ENCODE measurements at regions not wholly inside any gene's neighbourhood (a gene's known extent, or its start where the extent isn't known, plus 50 kb on each side); places are given as distances from the start of the nearest gene placed in this dataset.

DNA sequence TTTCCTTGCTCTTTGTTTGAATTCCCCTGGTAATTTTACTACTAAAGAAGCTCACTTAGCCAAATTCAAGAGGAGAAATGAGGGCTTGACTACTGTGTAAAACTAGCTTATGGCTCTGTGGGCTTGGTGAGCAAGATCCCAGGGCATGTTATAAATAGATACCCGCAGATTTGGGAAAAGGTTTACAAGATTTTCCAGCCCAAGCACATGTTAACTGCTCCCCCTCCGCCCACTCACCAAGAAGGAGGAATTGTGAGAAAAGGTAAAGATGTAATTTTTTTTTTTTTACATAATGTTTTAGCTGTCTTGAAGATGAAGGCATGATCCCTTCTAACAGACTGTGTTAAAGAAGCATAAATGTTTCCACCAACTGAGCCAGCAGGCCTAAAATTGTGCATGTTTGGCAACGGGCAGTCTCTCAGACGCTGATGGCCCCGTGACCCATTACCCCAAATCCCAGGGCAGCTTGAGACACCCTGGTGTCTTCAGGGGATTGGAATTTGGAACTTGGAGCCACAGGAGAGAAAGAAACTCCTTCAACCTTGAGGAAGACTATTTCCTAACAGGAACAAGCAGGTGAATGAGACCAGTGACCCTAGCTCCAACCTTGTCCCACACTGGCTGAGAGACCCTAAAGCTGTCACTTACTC lies 429.8 kb upstream of the CELF2 start:
- no peak overlapping the region for H3K4me3 ChIP-seq
- ATAC-seq (no peak), DNase-seq (ENCODE audit: low read depth in 1 of 2, low spot score in 1 of 2) (no peak), FAIRE-seq (no peak)
- ChIA-PET POLR2A (no interaction called here), CTCF (no interaction called here)
- H3K9me3 ChIP-seq = 0 out of 3 replicates have a peak, but pooled peaks cover 5% of the 10 kb centered on the region
- TF ChIP-seq GATA3 (IDR thresholded peaks at IDR 0.05; ENCODE audit: borderline replicate concordance) = no peak
- TF ChIP-seq, protein P1, sequence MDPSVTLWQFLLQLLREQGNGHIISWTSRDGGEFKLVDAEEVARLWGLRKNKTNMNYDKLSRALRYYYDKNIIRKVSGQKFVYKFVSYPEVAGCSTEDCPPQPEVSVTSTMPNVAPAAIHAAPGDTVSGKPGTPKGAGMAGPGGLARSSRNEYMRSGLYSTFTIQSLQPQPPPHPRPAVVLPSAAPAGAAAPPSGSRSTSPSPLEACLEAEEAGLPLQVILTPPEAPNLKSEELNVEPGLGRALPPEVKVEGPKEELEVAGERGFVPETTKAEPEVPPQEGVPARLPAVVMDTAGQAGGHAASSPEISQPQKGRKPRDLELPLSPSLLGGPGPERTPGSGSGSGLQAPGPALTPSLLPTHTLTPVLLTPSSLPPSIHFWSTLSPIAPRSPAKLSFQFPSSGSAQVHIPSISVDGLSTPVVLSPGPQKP (IDR thresholded peaks at IDR 0.05; ENCODE audit: low read depth, low read length) = no peak
- no peak for TF ChIP-seq HOXB5 (CRISPR knock-in tag; IDR thresholded peaks at IDR 0.05)
- TF ChIP-seq ZSCAN20 (CRISPR knock-in tag; IDR thresholded peaks at IDR 0.05) = no peak
- no peak for TF ChIP-seq RAD21 (conservative IDR thresholded peaks at IDR 0.05 in 1 of 2, IDR thresholded peaks at IDR 0.05 in 1 of 2)
- TF ChIP-seq, protein P2, sequence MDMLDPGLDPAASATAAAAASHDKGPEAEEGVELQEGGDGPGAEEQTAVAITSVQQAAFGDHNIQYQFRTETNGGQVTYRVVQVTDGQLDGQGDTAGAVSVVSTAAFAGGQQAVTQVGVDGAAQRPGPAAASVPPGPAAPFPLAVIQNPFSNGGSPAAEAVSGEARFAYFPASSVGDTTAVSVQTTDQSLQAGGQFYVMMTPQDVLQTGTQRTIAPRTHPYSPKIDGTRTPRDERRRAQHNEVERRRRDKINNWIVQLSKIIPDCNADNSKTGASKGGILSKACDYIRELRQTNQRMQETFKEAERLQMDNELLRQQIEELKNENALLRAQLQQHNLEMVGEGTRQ (IDR thresholded peaks at IDR 0.05) = no peak
- no peak for TF ChIP-seq CBX2 (IDR thresholded peaks at IDR 0.05; ENCODE audit: borderline replicate concordance, low read depth)
- no peak for TF ChIP-seq RNF2 (IDR thresholded peaks at IDR 0.05; ENCODE audit: borderline replicate concordance, low read depth)
- TF ChIP-seq REST (IDR thresholded peaks at IDR 0.05) = no peak
- no peak overlapping the region for H3K4me2 ChIP-seq
- H3K4me1 ChIP-seq = no peaks in the 10 kb centered on the region
- 2% methylated on average over 5 of the region's 5 CpGs for WGBS (ENCODE audit: missing lambda C conversion rate)
- H3K27ac ChIP-seq = no peak overlapping the region

GRCh38 chr10:10589540-10590303 lies 427.9 kb upstream of the CELF2 start:
- POLR2A ChIA-PET = no interaction called here
- Histone ChIP-seq H3K4me3 (no peak overlapping the region), H3K9me3 (0 out of 3 replicates have a peak, but pooled peaks cover 7% of the 10 kb centered on the region), H3K27ac (no peak overlapping the region), H3K4me1 (no peaks in the 10 kb centered on the region), H3K4me2 (no peak overlapping the region)
- ATAC-seq = no peak
- DNase-seq (ENCODE audit: low read depth in 1 of 2, low spot score in 1 of 2) = no peak
- CTCF ChIA-PET = interaction anchor here (0.6 kb wide), 1 partner anchor 418 kb away, joined by 3 read pairs; no protein-coding TSS in a partner anchor
- 5% methylated on average over 4 of the region's 4 CpGs for WGBS (ENCODE audit: missing lambda C conversion rate)
- no peak for FAIRE-seq
- no peak for TF ChIP-seq HMGXB4 (CRISPR knock-in tag; IDR thresholded peaks at IDR 0.05; ENCODE audit: borderline replicate concordance)

- POLR2A ChIA-PET = no interaction called here
- Histone ChIP-seq H3K9me3 (0 out of 3 replicates have a peak, but pooled peaks cover 7% of the 10 kb centered on the region), H3K4me2 (no peak overlapping the region), H3K4me1 (no peaks in the 10 kb centered on the region), H3K27ac (no peak overlapping the region), H3K4me3 (no peak overlapping the region)
- CTCF ChIA-PET = no interaction called here
- 43% methylated on average over 8 of the region's 8 CpGs for WGBS (ENCODE audit: missing lambda C conversion rate)
- TF ChIP-seq MAFK (IDR thresholded peaks at IDR 0.05; ENCODE audit: partially characterized antibody) (peak; percentile 81), NPAS2 (CRISPR knock-in tag; IDR thresholded peaks at IDR 0.05; ENCODE audit: borderline replicate concordance) (no peak)
- DNase-seq (ENCODE audit: low read depth in 1 of 2, low spot score in 1 of 2) (no peak), FAIRE-seq (no peak), ATAC-seq (no peak)
These were observed 425.8 kb upstream of the CELF2 start for GRCh38 chr10:10591715-10592341.
